ENCODE measurements at regions not wholly inside any gene's neighbourhood (a gene's known extent, or its start where the extent isn't known, plus 50 kb on each side); places are given as distances from the start of the nearest gene placed in this dataset.

DNA sequence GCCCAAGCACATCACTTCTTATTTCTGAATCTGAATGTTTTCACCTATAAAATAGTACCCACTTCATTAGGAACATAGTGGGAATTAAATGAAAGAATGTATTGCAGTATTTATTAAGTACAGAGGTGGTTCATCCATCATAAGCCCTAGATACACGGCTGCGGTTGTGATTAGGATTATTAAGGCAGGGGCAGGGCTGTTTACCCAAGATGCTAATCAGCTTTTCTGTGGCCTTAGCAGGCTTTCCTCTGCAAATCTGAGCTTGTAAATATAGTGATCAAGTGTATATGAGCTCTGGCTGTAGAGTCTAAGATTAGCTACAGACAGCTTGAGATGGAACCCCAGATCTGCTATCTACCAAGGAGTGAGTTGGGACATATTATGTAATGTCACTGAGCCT, 124.1 kb upstream of the ADRA1B start:
- no peak for TF ChIP-seq POLR2A (IDR thresholded peaks at IDR 0.05)
- TF ChIP-seq, protein P1, sequence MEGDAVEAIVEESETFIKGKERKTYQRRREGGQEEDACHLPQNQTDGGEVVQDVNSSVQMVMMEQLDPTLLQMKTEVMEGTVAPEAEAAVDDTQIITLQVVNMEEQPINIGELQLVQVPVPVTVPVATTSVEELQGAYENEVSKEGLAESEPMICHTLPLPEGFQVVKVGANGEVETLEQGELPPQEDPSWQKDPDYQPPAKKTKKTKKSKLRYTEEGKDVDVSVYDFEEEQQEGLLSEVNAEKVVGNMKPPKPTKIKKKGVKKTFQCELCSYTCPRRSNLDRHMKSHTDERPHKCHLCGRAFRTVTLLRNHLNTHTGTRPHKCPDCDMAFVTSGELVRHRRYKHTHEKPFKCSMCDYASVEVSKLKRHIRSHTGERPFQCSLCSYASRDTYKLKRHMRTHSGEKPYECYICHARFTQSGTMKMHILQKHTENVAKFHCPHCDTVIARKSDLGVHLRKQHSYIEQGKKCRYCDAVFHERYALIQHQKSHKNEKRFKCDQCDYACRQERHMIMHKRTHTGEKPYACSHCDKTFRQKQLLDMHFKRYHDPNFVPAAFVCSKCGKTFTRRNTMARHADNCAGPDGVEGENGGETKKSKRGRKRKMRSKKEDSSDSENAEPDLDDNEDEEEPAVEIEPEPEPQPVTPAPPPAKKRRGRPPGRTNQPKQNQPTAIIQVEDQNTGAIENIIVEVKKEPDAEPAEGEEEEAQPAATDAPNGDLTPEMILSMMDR (IDR thresholded peaks at IDR 0.05) = no peak
